ENCODE measurements at regions not wholly inside any gene's neighbourhood (a gene's known extent, or its start where the extent isn't known, plus 50 kb on each side); places are given as distances from the start of the nearest gene placed in this dataset.

GRCh38 chr3:188041895-188042294, 112.1 kb upstream of the LPP start:
- TF ChIP-seq CTCF (conservative IDR thresholded peaks at IDR 0.05; ENCODE audit: low read length) (no peak), EZH2phosphoT487 (IDR thresholded peaks at IDR 0.05; ENCODE audit: borderline replicate concordance, low read depth, low read length) (no peak)
